ENCODE measurements at regions not wholly inside any gene's neighbourhood (a gene's known extent, or its start where the extent isn't known, plus 50 kb on each side); places are given as distances from the start of the nearest gene placed in this dataset.

- TF ChIP-seq YY1 (IDR thresholded peaks at IDR 0.05; ENCODE audit: insufficient read depth, insufficient read length) (no peak), SUZ12 (IDR thresholded peaks at IDR 0.05; ENCODE audit: extremely low read depth, insufficient read depth, insufficient read length) (no peak)
These were observed 185.8 kb downstream of the GLI2 start for GRCh38 chr2:120921457-120921856.
